Keratinocyte (primary cell): ENCODE measurements at regions not wholly inside any gene's neighbourhood (a gene's known extent, or its start where the extent isn't known, plus 50 kb on each side); places are given as distances from the start of the nearest gene placed in this dataset.

ENCODE experiments used
- CTCF ChIP-seq, 3 experiments: IDR thresholded peaks in 1 of 3; conservative IDR thresholded peaks in 1 of 3; optimal IDR thresholded peaks in 1 of 3; 2 replicates in 2 of 3; 3 replicates in 1 of 3; pipeline versions ENCODE3 to v1.5.1; 2011; ENCODE audit warnings: low read length in 3 of 3, mild to moderate bottlenecking in 3 of 3, moderate library complexity in 2 of 3, control low read depth in 1 of 3, inconsistent platforms in 1 of 3; ENCODE audit not compliant: insufficient read depth in 2 of 3; ENCODE audit errors: extremely low read depth in 1 of 3
- EZH2 ChIP-seq: IDR thresholded peaks from one replicate; pipeline ENCODE4 v1.6.1; 2012; ENCODE audit warnings: inconsistent platforms, mild to moderate bottlenecking, low read length, moderate library complexity

DNA sequence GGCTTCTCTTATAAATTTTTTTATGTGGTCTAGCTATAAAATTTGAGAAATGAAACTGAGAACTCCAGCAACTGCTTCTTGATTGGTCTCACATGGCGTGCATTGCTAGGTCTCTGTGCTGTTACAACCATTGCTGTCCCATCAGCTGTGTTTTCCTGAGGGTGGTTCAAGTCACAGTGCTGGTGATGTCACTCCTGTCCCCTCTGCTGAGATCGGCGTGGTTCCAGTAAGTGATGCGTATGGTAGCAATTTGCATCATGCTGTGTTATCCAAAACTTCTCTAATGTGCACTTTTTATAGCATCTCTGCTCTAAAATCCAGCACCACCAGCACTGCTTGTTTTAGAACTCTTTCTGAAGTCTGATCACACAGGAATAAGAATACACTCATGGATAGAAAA lies 112.6 kb upstream of the ZNF608 start:
- TF ChIP-seq CTCF (optimal IDR thresholded peaks at IDR 0.05 in 1 of 3, IDR thresholded peaks at IDR 0.05 in 1 of 3, conservative IDR thresholded peaks at IDR 0.05 in 1 of 3; ENCODE audit: extremely low read depth in 1 of 3, insufficient read depth in 2 of 3, low read length in 3 of 3) (no peak), EZH2 (no peak)
